ENCODE measurements at regions not wholly inside any gene's neighbourhood (a gene's known extent, or its start where the extent isn't known, plus 50 kb on each side); places are given as distances from the start of the nearest gene placed in this dataset.

DNA sequence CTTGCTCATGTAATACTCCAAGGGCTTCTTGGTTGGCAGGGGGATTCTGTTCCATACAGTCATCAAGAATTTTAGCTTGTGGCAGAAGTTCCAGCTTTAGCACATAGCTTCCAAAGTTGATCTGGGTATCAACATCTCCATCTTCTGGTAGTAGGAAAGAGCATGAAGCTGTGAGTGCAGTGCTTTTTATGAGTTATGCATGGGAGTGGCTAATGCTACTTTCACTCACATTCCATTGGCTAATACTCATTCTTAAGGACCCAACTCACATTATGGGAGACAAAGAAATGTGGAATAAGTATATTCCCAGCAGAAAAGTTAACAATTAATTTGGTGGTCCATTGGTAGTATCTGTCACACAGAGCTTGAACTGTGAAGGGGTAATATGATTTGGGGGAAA is 194.2 kb upstream of the CHD1 start:
- H3K4me2 ChIP-seq = no peak overlapping the region
- no peak overlapping the region for H3K27ac ChIP-seq
- TF ChIP-seq CTCF (conservative IDR thresholded peaks at IDR 0.05; ENCODE audit: low read depth, low read length) = no peak
- H3K4me1 ChIP-seq (ENCODE audit: low read depth, poor library complexity, severe bottlenecking) = no peaks in the 10 kb centered on the region
- H3K9ac ChIP-seq = no peak overlapping the region
- H3K4me3 ChIP-seq (IDR thresholded peaks at IDR 0.05; ENCODE audit: insufficient read depth, low read depth, low read length) = no peak overlapping the region
- no peak overlapping the region for H2AFZ ChIP-seq (ENCODE audit: low read depth)
- H4K20me1 ChIP-seq (ENCODE audit: insufficient read depth) = no peaks in the 10 kb centered on the region
- no peaks in the 10 kb centered on the region for H3K27me3 ChIP-seq (ENCODE audit: insufficient read depth, low read depth)
- H3K79me2 ChIP-seq (ENCODE audit: insufficient read depth, low read depth) = no peaks in the 10 kb centered on the region
- no peaks in the 10 kb centered on the region for H3K36me3 ChIP-seq (ENCODE audit: insufficient read depth)

GRCh38 chr5:99119326-99119725 is 190.5 kb upstream of the CHD1 start:
- Histone ChIP-seq H3K27me3 (ENCODE audit: insufficient read depth, low read depth) (no peaks in the 10 kb centered on the region), H4K20me1 (ENCODE audit: insufficient read depth) (no peaks in the 10 kb centered on the region), H3K27ac (no peak overlapping the region), H3K4me2 (no peak overlapping the region), H3K4me3 (IDR thresholded peaks at IDR 0.05; ENCODE audit: insufficient read depth, low read depth, low read length) (no peak overlapping the region), H2AFZ (ENCODE audit: low read depth) (no peak overlapping the region), H3K4me1 (ENCODE audit: low read depth, poor library complexity, severe bottlenecking) (no peaks in the 10 kb centered on the region), H3K79me2 (ENCODE audit: insufficient read depth, low read depth) (no peaks in the 10 kb centered on the region), H3K36me3 (ENCODE audit: insufficient read depth) (no peaks in the 10 kb centered on the region), H3K9ac (no peak overlapping the region)
- TF ChIP-seq CTCF (conservative IDR thresholded peaks at IDR 0.05; ENCODE audit: low read depth, low read length) = no peak

DNA sequence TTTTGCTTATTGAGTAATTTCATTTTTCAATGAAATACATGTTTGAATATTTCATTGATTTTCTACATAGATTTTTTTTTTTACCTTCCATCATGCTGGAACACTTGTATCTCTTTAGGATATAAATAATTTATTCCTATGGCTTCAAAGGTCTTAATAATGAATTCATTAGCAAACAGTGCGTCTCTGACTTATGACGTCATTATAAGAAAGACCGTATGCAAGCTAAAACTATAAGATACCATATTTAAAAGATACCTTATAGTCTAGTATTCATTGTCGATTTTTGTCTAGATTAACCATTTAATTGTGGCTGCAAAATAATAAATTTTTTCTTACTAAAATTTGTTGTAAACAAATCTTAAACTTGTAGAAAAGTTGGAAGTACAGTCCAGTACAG is 187.7 kb upstream of the CHD1 start:
- no peak overlapping the region for H3K27ac ChIP-seq
- H3K4me3 ChIP-seq (IDR thresholded peaks at IDR 0.05; ENCODE audit: insufficient read depth, low read depth, low read length) = no peak overlapping the region
- H3K79me2 ChIP-seq (ENCODE audit: insufficient read depth, low read depth) = no peaks in the 10 kb centered on the region
- no peaks in the 10 kb centered on the region for H3K4me1 ChIP-seq (ENCODE audit: low read depth, poor library complexity, severe bottlenecking)
- TF ChIP-seq CTCF (conservative IDR thresholded peaks at IDR 0.05; ENCODE audit: low read depth, low read length) = no peak
- no peaks in the 10 kb centered on the region for H3K36me3 ChIP-seq (ENCODE audit: insufficient read depth)
- no peak overlapping the region for H2AFZ ChIP-seq (ENCODE audit: low read depth)
- H3K4me2 ChIP-seq = no peak overlapping the region
- no peaks in the 10 kb centered on the region for H4K20me1 ChIP-seq (ENCODE audit: insufficient read depth)
- H3K9ac ChIP-seq = no peak overlapping the region
- H3K27me3 ChIP-seq (ENCODE audit: insufficient read depth, low read depth) = no peaks in the 10 kb centered on the region

DNA sequence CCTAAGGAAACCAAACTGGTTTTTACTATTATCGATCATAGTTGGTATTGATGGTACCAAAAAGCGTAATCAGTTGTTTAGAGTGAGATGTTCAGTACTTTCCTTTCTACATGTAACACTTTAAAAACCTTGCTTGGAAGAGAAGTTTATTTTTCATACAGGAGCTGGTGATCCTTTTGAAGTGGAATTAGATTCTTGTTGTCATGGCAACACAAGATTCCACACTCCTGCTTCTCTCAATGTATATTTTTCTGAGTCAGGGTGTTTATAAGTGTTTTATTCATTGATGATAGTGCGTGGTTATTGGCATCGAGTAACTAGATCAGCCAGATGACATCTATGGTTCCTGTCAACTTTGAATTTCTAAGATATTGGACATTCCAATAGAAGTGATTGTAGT is 181.1 kb upstream of the CHD1 start:
- no peak overlapping the region for H3K4me2 ChIP-seq
- no peaks in the 10 kb centered on the region for H3K4me1 ChIP-seq (ENCODE audit: low read depth, poor library complexity, severe bottlenecking)
- H3K79me2 ChIP-seq (ENCODE audit: insufficient read depth, low read depth) = no peaks in the 10 kb centered on the region
- no peak overlapping the region for H3K9ac ChIP-seq
- H2AFZ ChIP-seq (ENCODE audit: low read depth) = no peak overlapping the region
- H3K36me3 ChIP-seq (ENCODE audit: insufficient read depth) = no peaks in the 10 kb centered on the region
- H3K27me3 ChIP-seq (ENCODE audit: insufficient read depth, low read depth) = no peaks in the 10 kb centered on the region
- no peak for TF ChIP-seq CTCF (conservative IDR thresholded peaks at IDR 0.05; ENCODE audit: low read depth, low read length)
- H4K20me1 ChIP-seq (ENCODE audit: insufficient read depth) = no peaks in the 10 kb centered on the region
- H3K4me3 ChIP-seq (IDR thresholded peaks at IDR 0.05; ENCODE audit: insufficient read depth, low read depth, low read length) = no peak overlapping the region
- no peak overlapping the region for H3K27ac ChIP-seq

GRCh38 chr5:99105216-99105615 is 176.4 kb upstream of the CHD1 start:
- H3K4me1 ChIP-seq (ENCODE audit: low read depth, poor library complexity, severe bottlenecking) = no peaks in the 10 kb centered on the region
- H3K4me2 ChIP-seq = no peak overlapping the region
- no peak overlapping the region for H3K4me3 ChIP-seq (IDR thresholded peaks at IDR 0.05; ENCODE audit: insufficient read depth, low read depth, low read length)
- no peaks in the 10 kb centered on the region for H3K79me2 ChIP-seq (ENCODE audit: insufficient read depth, low read depth)
- no peak overlapping the region for H3K27ac ChIP-seq
- no peaks in the 10 kb centered on the region for H3K36me3 ChIP-seq (ENCODE audit: insufficient read depth)
- H4K20me1 ChIP-seq (ENCODE audit: insufficient read depth) = no peaks in the 10 kb centered on the region
- no peak for TF ChIP-seq CTCF (conservative IDR thresholded peaks at IDR 0.05; ENCODE audit: low read depth, low read length)
- H2AFZ ChIP-seq (ENCODE audit: low read depth) = no peak overlapping the region
- H3K9ac ChIP-seq = no peak overlapping the region
- no peaks in the 10 kb centered on the region for H3K27me3 ChIP-seq (ENCODE audit: insufficient read depth, low read depth)

All from KMS-11 (cell line).